ENCODE measurements at regions not wholly inside any gene's neighbourhood (a gene's known extent, or its start where the extent isn't known, plus 50 kb on each side); places are given as distances from the start of the nearest gene placed in this dataset.

- Histone ChIP-seq H3K36me3 (ENCODE audit: control insufficient read depth, insufficient read depth, low read length) (no peaks in the 10 kb centered on the region), H3K27ac (ENCODE audit: low read depth, low read length) (no peak overlapping the region), H3K4me3 (ENCODE audit: low read depth, low read length) (no peak overlapping the region), H3K4me1 (ENCODE audit: control insufficient read depth, insufficient read depth, low read length) (no peaks in the 10 kb centered on the region), H3K9ac (ENCODE audit: low read depth, low read length) (no peak overlapping the region), H3K9me3 (ENCODE audit: control insufficient read depth, insufficient read depth, low read length) (no peaks in the 10 kb centered on the region), H3K27me3 (ENCODE audit: control insufficient read depth, insufficient read depth, low read length) (no peaks in the 10 kb centered on the region)
These were observed 478.6 kb downstream of the SLC4A3 start for GRCh38 chr2:220106065-220106464.

- Histone ChIP-seq H3K27me3 (ENCODE audit: control insufficient read depth, insufficient read depth, low read length) (no peaks in the 10 kb centered on the region), H3K4me1 (ENCODE audit: control insufficient read depth, insufficient read depth, low read length) (no peaks in the 10 kb centered on the region), H3K36me3 (ENCODE audit: control insufficient read depth, insufficient read depth, low read length) (no peaks in the 10 kb centered on the region), H3K27ac (ENCODE audit: low read depth, low read length) (no peak overlapping the region), H3K4me3 (ENCODE audit: low read depth, low read length) (no peak overlapping the region), H3K9ac (ENCODE audit: low read depth, low read length) (no peak overlapping the region), H3K9me3 (ENCODE audit: control insufficient read depth, insufficient read depth, low read length) (no peaks in the 10 kb centered on the region)
These were observed 480.0 kb downstream of the SLC4A3 start for GRCh38 chr2:220107380-220107791.

GRCh38 chr2:220114443-220114842 lies 487.0 kb downstream of the SLC4A3 start:
- Histone ChIP-seq H3K36me3 (ENCODE audit: control insufficient read depth, insufficient read depth, low read length) (no peaks in the 10 kb centered on the region), H3K4me1 (ENCODE audit: control insufficient read depth, insufficient read depth, low read length) (no peaks in the 10 kb centered on the region), H3K9me3 (ENCODE audit: control insufficient read depth, insufficient read depth, low read length) (0 out of 2 replicates have a peak, but pooled peaks cover 3% of the 10 kb centered on the region), H3K27me3 (ENCODE audit: control insufficient read depth, insufficient read depth, low read length) (no peaks in the 10 kb centered on the region), H3K27ac (ENCODE audit: low read depth, low read length) (no peak overlapping the region), H3K9ac (ENCODE audit: low read depth, low read length) (no peak overlapping the region), H3K4me3 (ENCODE audit: low read depth, low read length) (no peak overlapping the region)

- no peak overlapping the region for H3K27ac ChIP-seq (ENCODE audit: low read depth, low read length)
- H3K36me3 ChIP-seq (ENCODE audit: control insufficient read depth, insufficient read depth, low read length), result no peaks in the 10 kb centered on the region
- H3K27me3 ChIP-seq (ENCODE audit: control insufficient read depth, insufficient read depth, low read length), result no peaks in the 10 kb centered on the region
- H3K4me1 ChIP-seq (ENCODE audit: control insufficient read depth, insufficient read depth, low read length), result no peaks in the 10 kb centered on the region
- H3K9me3 ChIP-seq (ENCODE audit: control insufficient read depth, insufficient read depth, low read length), result 0 out of 2 replicates have a peak, but pooled peaks cover 3% of the 10 kb centered on the region
- H3K4me3 ChIP-seq (ENCODE audit: low read depth, low read length), result no peak overlapping the region
- no peak overlapping the region for H3K9ac ChIP-seq (ENCODE audit: low read depth, low read length)
These were observed 489.6 kb downstream of the SLC4A3 start for GRCh38 chr2:220117025-220117424.

GRCh38 chr2:220120041-220120440 lies 492.6 kb downstream of the SLC4A3 start:
- H3K9ac ChIP-seq (ENCODE audit: low read depth, low read length), result no peak overlapping the region
- no peaks in the 10 kb centered on the region for H3K36me3 ChIP-seq (ENCODE audit: control insufficient read depth, insufficient read depth, low read length)
- no peaks in the 10 kb centered on the region for H3K4me1 ChIP-seq (ENCODE audit: control insufficient read depth, insufficient read depth, low read length)
- H3K4me3 ChIP-seq (ENCODE audit: low read depth, low read length), result no peak overlapping the region
- no peaks in the 10 kb centered on the region for H3K9me3 ChIP-seq (ENCODE audit: control insufficient read depth, insufficient read depth, low read length)
- no peaks in the 10 kb centered on the region for H3K27me3 ChIP-seq (ENCODE audit: control insufficient read depth, insufficient read depth, low read length)
- H3K27ac ChIP-seq (ENCODE audit: low read depth, low read length), result no peak overlapping the region

GRCh38 chr2:220123751-220124150 lies 496.3 kb downstream of the SLC4A3 start:
- H3K9me3 ChIP-seq (ENCODE audit: control insufficient read depth, insufficient read depth, low read length), result no peaks in the 10 kb centered on the region
- H3K27me3 ChIP-seq (ENCODE audit: control insufficient read depth, insufficient read depth, low read length), result no peaks in the 10 kb centered on the region
- no peak overlapping the region for H3K27ac ChIP-seq (ENCODE audit: low read depth, low read length)
- H3K36me3 ChIP-seq (ENCODE audit: control insufficient read depth, insufficient read depth, low read length), result no peaks in the 10 kb centered on the region
- no peaks in the 10 kb centered on the region for H3K4me1 ChIP-seq (ENCODE audit: control insufficient read depth, insufficient read depth, low read length)
- no peak overlapping the region for H3K9ac ChIP-seq (ENCODE audit: low read depth, low read length)
- H3K4me3 ChIP-seq (ENCODE audit: low read depth, low read length), result no peak overlapping the region

DNA sequence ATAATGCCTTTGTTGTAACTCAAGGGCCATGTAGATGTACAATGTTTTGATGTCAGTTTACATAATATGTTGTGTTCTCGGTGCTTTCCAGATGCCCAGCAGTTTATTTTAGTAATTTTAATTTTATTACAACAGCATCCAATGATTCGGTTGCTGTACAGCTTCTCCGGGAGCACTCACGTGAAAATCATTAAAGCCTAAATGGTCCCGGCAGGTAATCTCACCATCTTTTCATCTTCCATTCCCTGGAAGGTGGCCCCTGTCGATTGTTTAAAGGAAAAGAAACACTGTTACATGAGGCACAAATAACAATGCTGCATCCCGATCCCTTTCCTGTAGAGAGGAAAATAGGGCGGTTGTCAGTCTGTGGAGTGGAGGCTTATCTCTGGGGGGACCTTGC lies 498.1 kb downstream of the SLC4A3 start:
- Histone ChIP-seq H3K9ac (ENCODE audit: low read depth, low read length) (no peak overlapping the region), H3K4me3 (ENCODE audit: low read depth, low read length) (no peak overlapping the region), H3K27me3 (ENCODE audit: control insufficient read depth, insufficient read depth, low read length) (no peaks in the 10 kb centered on the region), H3K27ac (ENCODE audit: low read depth, low read length) (no peak overlapping the region), H3K4me1 (ENCODE audit: control insufficient read depth, insufficient read depth, low read length) (no peaks in the 10 kb centered on the region), H3K36me3 (ENCODE audit: control insufficient read depth, insufficient read depth, low read length) (no peaks in the 10 kb centered on the region), H3K9me3 (ENCODE audit: control insufficient read depth, insufficient read depth, low read length) (no peaks in the 10 kb centered on the region)

DNA sequence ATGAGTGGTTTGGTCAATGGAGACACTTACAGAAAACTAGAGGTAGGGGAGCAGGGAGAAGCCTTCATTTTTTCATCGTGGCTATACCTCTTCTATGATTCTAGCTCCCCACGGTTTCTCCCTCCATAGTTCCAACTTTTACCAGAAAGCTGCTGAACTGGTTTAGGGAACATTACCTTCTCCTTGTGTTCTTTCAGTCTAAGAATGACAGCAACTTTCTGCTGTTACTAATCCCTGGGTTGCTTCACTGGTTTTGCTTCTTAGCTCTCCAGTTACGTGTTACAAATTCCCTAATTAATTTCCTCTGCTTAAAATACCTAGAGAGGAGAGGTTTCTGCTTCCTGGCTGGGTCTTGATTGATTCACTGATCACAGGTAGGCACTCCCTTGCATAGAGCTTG lies 499.9 kb downstream of the SLC4A3 start:
- Histone ChIP-seq H3K36me3 (ENCODE audit: control insufficient read depth, insufficient read depth, low read length) (no peaks in the 10 kb centered on the region), H3K4me3 (ENCODE audit: low read depth, low read length) (no peak overlapping the region), H3K9ac (ENCODE audit: low read depth, low read length) (no peak overlapping the region), H3K9me3 (ENCODE audit: control insufficient read depth, insufficient read depth, low read length) (no peaks in the 10 kb centered on the region), H3K27ac (ENCODE audit: low read depth, low read length) (no peak overlapping the region), H3K4me1 (ENCODE audit: control insufficient read depth, insufficient read depth, low read length) (no peaks in the 10 kb centered on the region), H3K27me3 (ENCODE audit: control insufficient read depth, insufficient read depth, low read length) (no peaks in the 10 kb centered on the region)

DNA sequence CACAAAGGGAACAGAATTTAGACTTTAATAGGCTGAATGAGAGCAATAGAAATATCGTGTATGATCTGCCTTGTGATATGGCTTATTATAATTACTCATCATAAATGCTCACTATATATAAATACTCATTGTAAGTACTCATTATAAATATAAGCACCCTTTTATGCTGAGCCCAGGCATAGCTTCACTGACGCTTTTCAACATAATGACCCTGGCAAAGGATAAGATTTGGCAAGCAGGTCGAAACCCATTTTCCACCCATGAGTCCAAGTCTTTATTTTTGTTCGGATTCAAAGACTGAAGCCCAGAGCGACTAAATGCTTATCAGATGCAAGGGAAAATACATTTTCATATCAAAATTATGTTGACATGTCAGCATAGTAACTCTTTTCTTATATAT lies 500.4 kb downstream of the SLC4A3 start:
- Histone ChIP-seq H3K4me3 (ENCODE audit: low read depth, low read length) (no peak overlapping the region), H3K9ac (ENCODE audit: low read depth, low read length) (no peak overlapping the region), H3K27ac (ENCODE audit: low read depth, low read length) (no peak overlapping the region), H3K9me3 (ENCODE audit: control insufficient read depth, insufficient read depth, low read length) (no peaks in the 10 kb centered on the region), H3K36me3 (ENCODE audit: control insufficient read depth, insufficient read depth, low read length) (no peaks in the 10 kb centered on the region), H3K27me3 (ENCODE audit: control insufficient read depth, insufficient read depth, low read length) (no peaks in the 10 kb centered on the region), H3K4me1 (ENCODE audit: control insufficient read depth, insufficient read depth, low read length) (no peaks in the 10 kb centered on the region)

DNA sequence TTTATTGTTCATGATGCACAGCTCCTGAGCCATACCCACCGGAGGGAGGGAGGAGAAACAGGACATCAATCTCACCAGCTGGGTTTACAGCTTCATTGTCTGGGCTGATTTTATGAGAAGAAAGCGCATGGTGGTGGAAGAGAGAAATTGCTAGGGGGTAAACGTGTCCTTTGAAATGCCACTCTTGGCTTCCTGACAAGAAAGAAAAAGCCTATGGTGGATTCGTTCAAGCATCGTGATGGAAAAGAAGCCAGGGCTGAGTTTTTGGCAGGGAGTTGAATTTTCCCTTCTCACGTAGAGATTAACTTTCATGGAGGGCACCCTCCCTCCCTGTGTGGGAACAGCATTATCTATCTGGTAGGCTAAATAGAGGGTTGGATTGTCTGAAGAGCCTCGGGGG lies 502.0 kb downstream of the SLC4A3 start:
- Histone ChIP-seq H3K27me3 (ENCODE audit: control insufficient read depth, insufficient read depth, low read length) (no peaks in the 10 kb centered on the region), H3K4me1 (ENCODE audit: control insufficient read depth, insufficient read depth, low read length) (no peaks in the 10 kb centered on the region), H3K9me3 (ENCODE audit: control insufficient read depth, insufficient read depth, low read length) (no peaks in the 10 kb centered on the region), H3K27ac (ENCODE audit: low read depth, low read length) (no peak overlapping the region), H3K36me3 (ENCODE audit: control insufficient read depth, insufficient read depth, low read length) (no peaks in the 10 kb centered on the region), H3K9ac (ENCODE audit: low read depth, low read length) (no peak overlapping the region), H3K4me3 (ENCODE audit: low read depth, low read length) (no peak overlapping the region)

DNA sequence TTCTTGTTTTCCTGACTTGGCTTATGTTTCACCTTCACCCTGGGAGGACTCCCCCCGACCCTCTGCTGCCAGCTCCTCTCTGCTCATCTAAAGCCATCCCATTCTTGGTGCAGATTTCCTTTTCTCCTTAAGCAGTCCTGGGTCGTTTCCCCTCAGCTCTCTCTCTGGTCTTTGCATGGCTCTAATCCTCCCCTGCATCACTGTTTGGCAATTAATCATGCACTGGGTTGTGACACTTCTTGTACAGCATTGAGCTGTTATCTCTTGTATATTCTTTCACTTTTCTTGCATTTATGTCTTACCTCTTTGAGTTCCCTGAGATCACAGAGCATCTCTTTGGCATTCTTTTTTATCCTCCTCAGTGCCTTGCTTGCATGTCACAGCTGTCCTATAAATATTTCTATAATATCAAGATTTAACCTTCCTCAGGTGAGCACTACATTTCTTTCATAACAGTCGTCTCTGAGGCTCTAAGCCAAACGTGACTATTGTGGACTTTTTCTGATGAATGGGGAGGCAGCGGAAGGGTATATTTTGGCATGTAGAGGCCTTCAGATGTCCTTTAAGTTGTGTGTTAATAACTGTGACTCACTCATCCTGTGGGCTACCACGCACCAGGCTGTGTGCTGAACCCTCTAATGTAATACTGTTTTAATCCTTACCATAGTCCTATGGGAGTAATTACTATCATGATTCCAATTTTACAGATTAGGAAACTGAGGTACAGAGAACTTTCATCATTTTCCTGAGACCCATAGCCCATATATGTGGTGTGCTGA lies 507.5 kb downstream of the SLC4A3 start:
- Histone ChIP-seq H3K4me1 (ENCODE audit: control insufficient read depth, insufficient read depth, low read length) (no peaks in the 10 kb centered on the region), H3K4me3 (ENCODE audit: low read depth, low read length) (no peak overlapping the region), H3K36me3 (ENCODE audit: control insufficient read depth, insufficient read depth, low read length) (no peaks in the 10 kb centered on the region), H3K27me3 (ENCODE audit: control insufficient read depth, insufficient read depth, low read length) (no peaks in the 10 kb centered on the region), H3K9ac (ENCODE audit: low read depth, low read length) (no peak overlapping the region), H3K27ac (ENCODE audit: low read depth, low read length) (no peak overlapping the region), H3K9me3 (ENCODE audit: control insufficient read depth, insufficient read depth, low read length) (no peaks in the 10 kb centered on the region)

All from HUES48 (cell line).